Mucosa of descending colon (tissue), 3 donors: ENCODE measurements at regions not wholly inside any gene's neighbourhood (a gene's known extent, or its start where the extent isn't known, plus 50 kb on each side); places are given as distances from the start of the nearest gene placed in this dataset.

Source experiments
- ATAC-seq: fragments of 200-7000 bp; cut with Tn5 transposase; one replicate; pipeline ENCODE4 v1.9.1; 2020; ENCODE audit warnings: mild to moderate bottlenecking, moderate library complexity
- DNase-seq, 3 donors: peaks; one replicate each; pipeline ENCODE4 v3.0.0-alpha.2; 2020
- H3K36me3 ChIP-seq: fragments of 200-600 bp; one replicate; pipeline ENCODE4 v1.8.0; 2021; ENCODE audit warnings: low read depth, mild to moderate bottlenecking
- H3K4me1 ChIP-seq: fragments of 200-600 bp; one replicate; pipeline ENCODE4 v1.8.0; 2021; ENCODE audit warnings: low read depth, mild to moderate bottlenecking
- H3K4me3 ChIP-seq: fragments of 200-600 bp; one replicate; pipeline ENCODE4 v1.8.0; 2021; ENCODE audit warnings: mild to moderate bottlenecking
- H3K9me3 ChIP-seq: fragments of 200-600 bp; one replicate; pipeline ENCODE4 v1.8.0; 2021; ENCODE audit warnings: mild to moderate bottlenecking
- CTCF ChIP-seq: fragments of 200-600 bp; IDR thresholded peaks from one replicate; pipeline ENCODE4 v1.8.0; 2022; ENCODE audit warnings: antibody characterized with exemption, mild to moderate bottlenecking
- intact Hi-C, 2 donors: fragments of 100-400 bp; cut with DNase I in 1 of 2; cut with micrococcal nuclease in 1 of 2; formaldehyde crosslinking; loops; one replicate each; pipeline versions ENCODE4 v1.11.0 to v1.11.1; 2022; cut with DNase I, micrococcal nuclease
- donor health status: DM: no; HTN: no; CAD: no; lungs with moderate emphysema.
- donor health status: DM: no; HTN: no; CAD: no.
- donor health status: DM: no; HTN: yes; CAD: no.

GRCh38 chr1:81654147-81654546 is 146.6 kb upstream of the ADGRL2 start:
- no peak overlapping the region for H3K4me3 ChIP-seq
- ATAC-seq, result no peak
- no peaks in the 10 kb centered on the region for H3K36me3 ChIP-seq
- DNase-seq, result no peak
- no peak for TF ChIP-seq CTCF
- no peaks in the 10 kb centered on the region for H3K9me3 ChIP-seq
- intact Hi-C loops, result no loop called here
- H3K4me1 ChIP-seq, result no peaks in the 10 kb centered on the region

GRCh38 chr1:81650776-81651175 is 150.0 kb upstream of the ADGRL2 start:
- no peak for DNase-seq
- no peaks in the 10 kb centered on the region for H3K36me3 ChIP-seq

GRCh38 chr1:81635816-81636215 is 164.9 kb upstream of the ADGRL2 start:
- DNase-seq, result no peak
- Histone ChIP-seq H3K4me3 (no peak overlapping the region), H3K36me3 (no peaks in the 10 kb centered on the region), H3K4me1 (no peaks in the 10 kb centered on the region), H3K9me3 (no peaks in the 10 kb centered on the region)
- intact Hi-C loops, result no loop called here
- TF ChIP-seq CTCF, result no peak
- no peak for ATAC-seq

More at GRCh38 chr1:81650776-81651175, 150.0 kb upstream of the ADGRL2 start:
- H3K4me1 ChIP-seq, result no peaks in the 10 kb centered on the region
- TF ChIP-seq CTCF, result no peak
- ATAC-seq, result no peak
- intact Hi-C loops, result no loop called here
- no peak overlapping the region for H3K4me3 ChIP-seq
- H3K9me3 ChIP-seq, result no peaks in the 10 kb centered on the region

- H3K36me3 ChIP-seq, result no peaks in the 10 kb centered on the region
- ATAC-seq, result no peak
Observed at GRCh38 chr1:81634294-81634693, 166.4 kb upstream of the ADGRL2 start.

GRCh38 chr1:81619156-81619555 is 181.6 kb upstream of the ADGRL2 start:
- no peak for TF ChIP-seq CTCF
- intact Hi-C loops, result no loop called here
- Histone ChIP-seq H3K4me3 (no peak overlapping the region), H3K9me3 (no peaks in the 10 kb centered on the region), H3K36me3 (no peaks in the 10 kb centered on the region), H3K4me1 (no peaks in the 10 kb centered on the region)
- DNase-seq, result no peak
- ATAC-seq, result no peak

More at GRCh38 chr1:81634294-81634693, 166.4 kb upstream of the ADGRL2 start:
- intact Hi-C loops, result no loop called here
- no peak for TF ChIP-seq CTCF
- Histone ChIP-seq H3K9me3 (no peaks in the 10 kb centered on the region), H3K4me1 (no peaks in the 10 kb centered on the region), H3K4me3 (no peak overlapping the region)
- no peak for DNase-seq

- DNase-seq (no peak), ATAC-seq (no peak)
- H3K4me1 ChIP-seq, result no peaks in the 10 kb centered on the region
- no peak for TF ChIP-seq CTCF
- H3K36me3 ChIP-seq, result no peaks in the 10 kb centered on the region
- intact Hi-C loops, result no loop called here
- H3K4me3 ChIP-seq, result no peak overlapping the region
- no peaks in the 10 kb centered on the region for H3K9me3 ChIP-seq
Observed at GRCh38 chr1:81618376-81618775, 182.4 kb upstream of the ADGRL2 start.
